AG04450 (cell line): ENCODE measurements at regions not wholly inside any gene's neighbourhood (a gene's known extent, or its start where the extent isn't known, plus 50 kb on each side); places are given as distances from the start of the nearest gene placed in this dataset.

Experiments used
- CTCF ChIA-PET: fragments of 300-600, 350-600 bp; formaldehyde crosslinking; extraction: SDS; loops from one replicate; lab custom pipeline; 2022; ENCODE audit warnings: antibody characterized with exemption, inconsistent platforms; lab: Charles Lee
- POLR2A ChIA-PET: fragments of 350-600 bp; formaldehyde crosslinking; extraction: SDS; loops from one replicate; lab custom pipeline; 2021; ENCODE audit warnings: antibody characterized with exemption, inconsistent platforms; lab: Yijun Ruan, JAX
- DNase-seq: peaks from one replicate; pipeline ENCODE4 v3.0.0-alpha.2; 2011; ENCODE audit warnings: low read depth, low spot score
- H3K27ac ChIP-seq: one replicate; pipeline ENCODE4 v1.5.1; 2012; ENCODE audit warnings: low read depth, low read length, control low read depth
- H3K27me3 ChIP-seq: one replicate; pipeline ENCODE4 v1.6.0; 2012; ENCODE audit warnings: low read length; ENCODE audit not compliant: control insufficient read depth, insufficient read depth
- H3K4me3 ChIP-seq: 2 replicates; pipeline ENCODE4 v1.5.1; 2011; ENCODE audit warnings: mild to moderate bottlenecking, low read depth, low read length, control low read depth
- H3K9me3 ChIP-seq: 2 replicates; pipeline ENCODE4 v1.5.1; 2012; ENCODE audit warnings: low read length; ENCODE audit not compliant: control insufficient read depth, insufficient read depth
- TF ChIP-seq, protein P1 (sequence below): IDR thresholded peaks from 2 replicates; pipeline ENCODE4 v1.5.1; 2011; ENCODE audit warnings: low read depth, low read length, control low read depth, inconsistent platforms

DNA sequence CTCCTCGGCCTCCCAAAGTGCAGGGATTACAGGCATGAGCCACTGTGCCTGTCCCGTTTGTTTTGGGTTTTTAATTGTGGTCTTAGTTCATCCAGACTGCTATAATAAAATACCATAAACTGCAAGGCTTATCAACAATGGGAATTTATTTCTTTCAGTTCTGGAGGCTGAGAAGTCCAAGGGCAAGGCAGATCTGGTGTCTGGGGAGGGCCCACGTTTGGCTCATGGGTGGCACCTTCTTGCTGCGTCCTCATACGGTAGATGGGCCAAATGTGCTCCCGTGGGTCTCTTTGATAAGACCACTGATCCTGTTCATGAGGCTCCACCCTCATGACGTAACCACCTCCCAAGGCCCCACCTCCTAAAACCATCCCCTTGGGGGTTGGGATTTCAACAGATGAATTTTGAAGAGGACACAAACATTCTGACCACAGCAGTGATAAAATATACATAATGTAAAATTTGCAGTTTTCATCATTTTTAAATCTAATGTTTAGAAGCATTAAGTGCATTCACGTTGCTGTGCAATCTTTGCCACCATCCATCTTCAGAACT lies 133.4 kb upstream of the ERRFI1 start:
- Histone ChIP-seq H3K9me3 (no peaks in the 10 kb centered on the region; the same call in 1 of the 2 replicates), H3K27me3 (no peaks in the 10 kb centered on the region), H3K27ac (no peak overlapping the region), H3K4me3 (no peak overlapping the region)
- POLR2A ChIA-PET = no interaction called here
- CTCF ChIA-PET = no interaction called here
- TF ChIP-seq, protein P1, sequence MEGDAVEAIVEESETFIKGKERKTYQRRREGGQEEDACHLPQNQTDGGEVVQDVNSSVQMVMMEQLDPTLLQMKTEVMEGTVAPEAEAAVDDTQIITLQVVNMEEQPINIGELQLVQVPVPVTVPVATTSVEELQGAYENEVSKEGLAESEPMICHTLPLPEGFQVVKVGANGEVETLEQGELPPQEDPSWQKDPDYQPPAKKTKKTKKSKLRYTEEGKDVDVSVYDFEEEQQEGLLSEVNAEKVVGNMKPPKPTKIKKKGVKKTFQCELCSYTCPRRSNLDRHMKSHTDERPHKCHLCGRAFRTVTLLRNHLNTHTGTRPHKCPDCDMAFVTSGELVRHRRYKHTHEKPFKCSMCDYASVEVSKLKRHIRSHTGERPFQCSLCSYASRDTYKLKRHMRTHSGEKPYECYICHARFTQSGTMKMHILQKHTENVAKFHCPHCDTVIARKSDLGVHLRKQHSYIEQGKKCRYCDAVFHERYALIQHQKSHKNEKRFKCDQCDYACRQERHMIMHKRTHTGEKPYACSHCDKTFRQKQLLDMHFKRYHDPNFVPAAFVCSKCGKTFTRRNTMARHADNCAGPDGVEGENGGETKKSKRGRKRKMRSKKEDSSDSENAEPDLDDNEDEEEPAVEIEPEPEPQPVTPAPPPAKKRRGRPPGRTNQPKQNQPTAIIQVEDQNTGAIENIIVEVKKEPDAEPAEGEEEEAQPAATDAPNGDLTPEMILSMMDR = no peak
- DNase-seq = no peak

GRCh38 chr1:8158995-8159394 lies 132.9 kb upstream of the ERRFI1 start:
- no peak for DNase-seq
- TF ChIP-seq, protein P1 = no peak
- POLR2A ChIA-PET = no interaction called here
- CTCF ChIA-PET = no interaction called here
- Histone ChIP-seq H3K9me3 (no peaks in the 10 kb centered on the region; the same call in 1 of the 2 replicates), H3K27ac (no peak overlapping the region), H3K4me3 (no peak overlapping the region), H3K27me3 (no peaks in the 10 kb centered on the region)

DNA sequence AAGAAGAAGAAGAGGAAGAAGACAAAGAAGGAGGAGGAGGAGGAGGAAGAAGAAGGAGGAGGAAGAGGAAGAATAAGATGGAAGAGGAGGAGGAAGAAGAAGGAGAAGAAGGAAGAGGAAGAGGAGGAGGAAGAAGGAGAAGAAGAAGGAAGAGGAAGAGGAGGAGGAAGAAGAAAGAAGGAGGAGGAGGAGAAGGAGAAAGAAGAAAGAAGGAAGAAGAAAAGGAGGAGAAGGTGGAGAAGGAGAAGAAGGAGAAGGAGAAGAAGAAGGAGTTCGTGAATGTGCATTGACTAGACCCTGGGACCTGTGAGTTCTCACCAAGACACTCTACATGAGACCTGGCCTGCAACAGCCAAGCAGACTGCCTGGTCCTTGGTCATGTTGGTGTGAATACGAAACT lies 131.7 kb upstream of the ERRFI1 start:
- ChIA-PET POLR2A (no interaction called here), CTCF (no interaction called here)
- no peak for DNase-seq
- H3K27ac ChIP-seq = no peak overlapping the region
- H3K9me3 ChIP-seq = peaks cover 3% of the 10 kb centered on the region; the same call in 1 of the 2 replicates
- H3K27me3 ChIP-seq = no peaks in the 10 kb centered on the region
- TF ChIP-seq, protein P1 = no peak
- no peak overlapping the region for H3K4me3 ChIP-seq

GRCh38 chr1:8155528-8156186 lies 129.5 kb upstream of the ERRFI1 start:
- H3K9me3 ChIP-seq = peaks cover 3% of the 10 kb centered on the region; the same call in 1 of the 2 replicates
- H3K27ac ChIP-seq = no peak overlapping the region
- no peak overlapping the region for H3K4me3 ChIP-seq
- TF ChIP-seq, protein P1 = no peak
- DNase-seq = no peak
- H3K27me3 ChIP-seq = no peaks in the 10 kb centered on the region
- POLR2A ChIA-PET = interaction anchor here (0.6 to 1.3 kb wide), 3 partner anchors 10 to 49 kb away, joined by 3 to 10 read pairs (median 6); no protein-coding TSS in a partner anchor
- CTCF ChIA-PET = interaction anchor here (0.9 to 1.6 kb wide), 3 partner anchors 10 to 158 kb away, joined by 3 to 6 read pairs (median 4); no protein-coding TSS in a partner anchor

DNA sequence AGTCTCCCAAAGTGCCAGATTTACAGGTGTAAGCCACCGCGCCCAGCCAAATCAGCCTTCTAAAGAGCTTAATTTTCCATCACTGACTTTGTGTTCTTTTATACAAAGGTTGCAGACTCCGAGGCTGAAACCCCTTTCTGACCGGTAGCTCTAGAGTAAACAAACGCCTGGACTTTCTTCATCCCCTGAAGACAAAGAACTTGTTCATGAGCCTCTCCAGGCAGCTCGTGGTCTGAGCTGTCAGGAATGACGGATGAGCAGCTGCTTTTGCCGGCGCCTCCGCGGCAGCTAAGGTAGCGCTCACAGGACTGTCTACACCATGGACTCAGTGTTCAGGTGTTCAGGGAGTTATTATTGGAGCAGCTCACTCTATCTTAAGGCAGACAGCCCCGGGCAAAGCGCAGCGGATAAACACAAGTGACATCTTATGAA lies 128.5 kb upstream of the ERRFI1 start:
- DNase-seq = no peak
- Histone ChIP-seq H3K27me3 (no peaks in the 10 kb centered on the region), H3K9me3 (peaks cover 3% of the 10 kb centered on the region; the same call in 1 of the 2 replicates), H3K27ac (peak overlapping the region; percentile 31), H3K4me3 (no peak overlapping the region)
- TF ChIP-seq, protein P1 = no peak
- ChIA-PET CTCF (interaction anchor here (0.6 to 1.6 kb wide), 7 partner anchors 9 to 683 kb away, joined by 3 to 6 read pairs (median 4); no protein-coding TSS in a partner anchor), POLR2A (interaction anchor here (0.6 to 1.3 kb wide), 5 partner anchors 17 to 149 kb away, joined by 3 to 10 read pairs (median 3); no protein-coding TSS in a partner anchor)
